GM08714 (cell line): ENCODE measurements at regions not wholly inside any gene's neighbourhood (a gene's known extent, or its start where the extent isn't known, plus 50 kb on each side); places are given as distances from the start of the nearest gene placed in this dataset.

Experiments used
- H3K4me3 ChIP-seq: fragments of 200-500 bp; sonication (Bioruptor generic); 2 replicates; pipeline ENCODE4 v1.5.1; 2014; ENCODE audit warnings: mild to moderate bottlenecking, low read length, inconsistent platforms
- ZNF274 ChIP-seq: IDR thresholded peaks from 2 replicates; pipeline ENCODE4 v1.6.1; 2012; ENCODE audit warnings: mild to moderate bottlenecking, low read depth, low read length

- H3K4me3 ChIP-seq = no peak overlapping the region
- no peak for TF ChIP-seq ZNF274
Observed at GRCh38 chr6:113610377-113610988, 246.7 kb upstream of the MARCKS start.

GRCh38 chr6:113616701-113617274 is 240.4 kb upstream of the MARCKS start:
- no peak for TF ChIP-seq ZNF274
- H3K4me3 ChIP-seq = no peak overlapping the region

- TF ChIP-seq ZNF274 = no peak
- H3K4me3 ChIP-seq = no peak overlapping the region
Observed at GRCh38 chr6:113619077-113619476, 238.1 kb upstream of the MARCKS start.

- TF ChIP-seq ZNF274 = no peak
Observed at GRCh38 chr6:113620386-113620785, 236.8 kb upstream of the MARCKS start.

GRCh38 chr6:113622254-113622653 is 234.9 kb upstream of the MARCKS start:
- TF ChIP-seq ZNF274 = no peak
- H3K4me3 ChIP-seq = no peak overlapping the region

More at GRCh38 chr6:113620386-113620785, 236.8 kb upstream of the MARCKS start:
- no peak overlapping the region for H3K4me3 ChIP-seq

DNA sequence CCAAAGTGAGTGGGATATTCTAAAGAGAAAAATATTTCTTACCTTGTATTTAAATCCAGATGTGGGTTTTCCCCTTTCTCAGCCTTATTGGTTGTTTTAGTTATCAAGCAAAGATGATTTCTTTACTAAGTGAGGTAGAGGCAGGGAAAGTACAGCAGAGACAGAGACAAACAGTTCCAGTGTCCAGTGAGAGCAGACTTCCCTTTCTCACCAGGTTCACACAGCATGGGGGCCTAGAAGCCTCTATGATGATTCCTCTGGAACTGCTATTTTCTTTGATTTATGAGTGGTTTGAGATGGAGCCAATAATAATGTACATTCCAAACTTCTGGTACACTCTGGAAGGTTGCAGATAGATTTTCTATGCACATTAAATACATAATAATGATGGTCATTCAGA is 234.0 kb upstream of the MARCKS start:
- no peak overlapping the region for H3K4me3 ChIP-seq
- TF ChIP-seq ZNF274 = no peak

GRCh38 chr6:113625850-113626249 is 231.3 kb upstream of the MARCKS start:
- no peak overlapping the region for H3K4me3 ChIP-seq
- TF ChIP-seq ZNF274 = no peak

DNA sequence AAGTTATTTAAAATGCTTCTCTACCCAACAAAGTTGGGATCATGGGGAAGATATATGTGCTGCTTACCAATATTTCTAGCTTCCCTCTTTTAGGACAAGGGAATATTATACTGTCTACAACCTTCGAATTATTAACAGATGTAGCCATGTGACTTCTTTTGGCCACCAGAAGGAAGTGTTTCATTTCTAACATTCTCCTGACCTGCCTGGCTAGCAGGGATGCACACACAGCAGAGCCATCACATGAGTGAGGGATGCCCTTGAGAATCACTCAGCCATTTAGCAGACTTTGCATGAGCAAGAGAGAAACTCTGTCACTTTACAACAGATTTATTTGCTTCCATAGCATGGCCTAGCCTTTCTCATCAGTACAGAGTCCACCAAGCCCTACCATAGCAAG is 230.7 kb upstream of the MARCKS start:
- no peak for TF ChIP-seq ZNF274

DNA sequence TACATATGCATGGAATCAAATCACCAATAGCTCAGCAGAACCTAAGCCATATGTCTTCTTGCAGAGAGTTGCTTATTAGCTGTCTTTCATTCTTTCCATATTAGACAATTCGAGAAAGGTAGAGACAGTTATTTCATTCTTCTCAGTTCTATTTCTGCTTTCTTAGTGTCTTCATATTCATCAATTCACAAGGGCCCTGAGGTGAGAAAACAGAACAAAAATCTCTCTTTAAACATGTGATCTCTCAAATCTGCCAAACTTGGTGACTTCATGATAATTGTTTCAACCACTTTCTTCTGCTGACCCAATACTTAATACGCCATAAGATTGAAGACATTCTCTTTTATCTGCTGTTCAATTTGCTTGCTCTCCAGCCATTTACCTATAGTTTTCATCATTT is 229.7 kb upstream of the MARCKS start:
- no peak for TF ChIP-seq ZNF274
- H3K4me3 ChIP-seq = no peak overlapping the region; the same call in 1 of the 2 replicates

More for the DNA sequence above, 230.7 kb upstream of the MARCKS start:
- peak overlapping the region; percentile 28; the same call in 1 of the 2 replicates for H3K4me3 ChIP-seq

- TF ChIP-seq ZNF274 = no peak
- H3K4me3 ChIP-seq = no peak overlapping the region
Observed at GRCh38 chr6:113629256-113629655, 227.9 kb upstream of the MARCKS start.

DNA sequence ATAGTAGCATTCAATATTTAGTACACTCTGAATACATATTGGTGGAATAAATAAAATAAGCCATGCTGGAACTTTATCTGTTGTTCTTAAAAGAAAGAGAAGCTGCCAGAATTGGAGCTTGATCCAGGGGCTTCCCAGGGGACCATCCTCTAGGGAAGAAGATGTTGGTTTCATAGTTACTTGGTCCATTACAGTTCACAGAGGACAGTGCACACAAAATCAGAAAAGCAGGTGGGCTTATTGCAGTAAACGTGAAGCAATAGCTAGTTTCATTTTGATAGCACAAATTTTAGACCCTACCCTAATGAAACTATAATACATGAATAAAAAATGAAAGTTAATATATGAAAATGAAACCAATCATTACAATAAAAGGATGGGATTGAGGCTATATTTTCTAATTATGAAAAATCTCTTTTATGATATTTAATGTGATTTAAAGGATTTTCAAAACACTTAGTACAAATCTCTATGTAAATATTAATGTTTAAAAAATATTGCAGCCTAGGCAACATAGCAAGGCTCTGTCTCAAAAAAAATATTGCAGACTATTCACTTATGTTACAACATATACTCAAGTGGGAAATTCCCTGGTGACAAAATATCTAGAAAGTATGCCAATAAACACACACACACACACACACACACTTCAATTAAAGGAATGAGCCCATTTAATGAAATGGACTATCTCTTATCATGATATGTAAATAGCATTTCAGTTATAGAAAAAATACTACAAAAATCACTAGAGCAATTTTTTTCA is 227.0 kb upstream of the MARCKS start:
- TF ChIP-seq ZNF274 = no peak
- 0 out of 2 replicates have a peak overlapping the region, but pooled peaks have one; percentile 85 for H3K4me3 ChIP-seq

DNA sequence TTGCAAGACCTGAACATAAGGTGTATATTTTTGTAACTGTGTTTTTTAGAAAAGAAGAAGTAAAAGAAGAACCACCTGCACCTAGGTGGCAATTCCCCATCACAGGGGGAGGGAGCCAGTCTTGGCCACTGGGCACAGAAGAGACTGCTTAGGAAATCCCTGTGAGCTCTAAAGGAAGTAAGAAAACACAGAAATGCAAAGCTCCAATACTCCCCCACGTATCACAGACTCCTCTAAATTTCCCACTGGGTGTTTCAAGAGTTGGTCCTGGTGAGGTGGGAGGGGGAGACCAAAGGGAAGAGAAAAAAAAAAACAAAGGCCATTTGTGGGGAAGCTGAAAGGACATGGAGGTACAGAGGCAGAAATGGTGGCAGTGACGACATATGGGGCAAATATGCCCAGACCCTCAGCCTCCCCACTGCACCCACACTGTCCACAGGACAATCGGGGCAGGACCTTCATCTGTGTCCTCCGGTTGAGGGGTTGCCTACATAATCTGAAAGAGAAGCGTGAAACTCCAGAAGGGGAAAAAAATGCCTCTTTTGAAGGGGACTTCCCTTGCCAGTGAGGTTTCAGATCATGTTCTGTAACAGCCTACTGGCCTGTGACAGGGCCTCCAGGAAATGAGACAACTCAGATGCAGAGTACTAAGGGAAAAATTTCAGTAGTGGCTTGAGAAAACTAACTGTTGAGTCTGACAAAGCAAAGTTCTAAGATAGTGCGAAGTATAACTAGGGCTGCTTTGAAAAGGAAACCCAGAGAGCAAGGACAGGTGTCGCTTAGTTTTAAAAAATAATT is 226.2 kb upstream of the MARCKS start:
- TF ChIP-seq ZNF274 = no peak
- H3K4me3 ChIP-seq = peak overlapping the region; percentile 85; the same call in 1 of the 2 replicates

- TF ChIP-seq ZNF274 = no peak
- H3K4me3 ChIP-seq = peak overlapping the region; percentile 61; the same call in 1 of the 2 replicates
Observed at GRCh38 chr6:113631666-113632065, 225.5 kb upstream of the MARCKS start.

DNA sequence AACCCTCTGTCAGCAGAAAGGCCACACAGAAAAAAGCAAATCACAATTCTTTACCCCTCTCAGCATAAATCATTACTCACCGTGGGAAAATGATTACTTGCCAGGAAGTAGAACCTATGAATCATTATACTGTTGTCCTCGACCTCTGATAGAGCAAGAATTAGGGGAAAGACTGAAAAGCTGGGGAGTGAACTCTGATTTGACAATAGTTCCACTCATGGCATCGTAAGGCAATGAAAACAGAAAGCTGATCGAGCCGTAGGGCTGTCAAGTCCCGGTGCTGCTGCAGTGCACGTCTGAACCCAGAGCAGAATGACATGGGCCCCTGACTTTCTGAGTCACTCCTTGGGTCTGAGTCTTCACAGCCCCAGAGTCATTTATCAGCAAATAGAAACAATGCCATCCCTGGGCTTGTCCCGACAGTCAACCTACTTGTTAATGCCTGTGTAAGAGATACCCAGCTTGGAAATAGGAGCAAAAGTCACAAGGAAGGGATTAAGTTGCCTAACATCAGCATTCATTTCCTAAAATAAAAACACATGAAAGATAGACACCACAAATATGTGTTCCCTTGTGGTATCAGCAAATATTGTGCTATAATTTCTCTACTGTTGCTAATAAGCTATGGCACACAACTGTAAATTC is 224.8 kb upstream of the MARCKS start:
- peak overlapping the region; percentile 48; the same call in 1 of the 2 replicates for H3K4me3 ChIP-seq
- no peak for TF ChIP-seq ZNF274
